SU-DHL-6 (cell line): ENCODE measurements at regions not wholly inside any gene's neighbourhood (a gene's known extent, or its start where the extent isn't known, plus 50 kb on each side); places are given as distances from the start of the nearest gene placed in this dataset.

Experiments used
- H2AFZ ChIP-seq: fragments of 200-600 bp; sonication (generic); 2 replicates; pipeline ENCODE4 v1.6.1; 2014; ENCODE audit warnings: low read depth, mild to moderate bottlenecking, moderate library complexity, mixed read lengths, antibody characterized with exemption, low read length; ENCODE audit not compliant: severe bottlenecking
- H3F3A ChIP-seq: fragments of 200-600 bp; shearing (Covaris generic); 2 replicates; pipeline ENCODE4 v1.6.0; 2016; ENCODE audit warnings: antibody characterized with exemption, mild to moderate bottlenecking; ENCODE audit not compliant: insufficient read depth
- H3K27ac ChIP-seq: fragments of 200-600 bp; sonication (generic); 2 replicates; pipeline ENCODE4 v1.5.1; 2016; ENCODE audit warnings: low read depth, mild to moderate bottlenecking, low read length, moderate library complexity, mixed read lengths
- H3K27me3 ChIP-seq: fragments of 200-600 bp; sonication (generic), shearing (Covaris generic); 2 replicates; pipeline ENCODE4 v1.6.0; 2014; ENCODE audit warnings: mild to moderate bottlenecking, low read length
- H3K36me3 ChIP-seq: fragments of 200-600 bp; sonication (generic); 2 replicates; pipeline ENCODE4 v1.6.1; 2014; ENCODE audit warnings: mild to moderate bottlenecking, low read length, mixed read lengths
- H3K4me2 ChIP-seq: fragments of 300-600, 200-600 bp; shearing (Covaris generic), sonication (generic); 2 replicates; pipeline ENCODE4 v1.6.0; 2014; ENCODE audit warnings: low read length, low read depth, mild to moderate bottlenecking; ENCODE audit not compliant: poor library complexity, severe bottlenecking
- H3K4me3 ChIP-seq: fragments of 200-600 bp; sonication (generic); 2 replicates; pipeline ENCODE4 v1.5.1; 2014; ENCODE audit warnings: antibody characterized with exemption, low read length, mild to moderate bottlenecking, mixed read lengths; ENCODE audit not compliant: insufficient read depth, poor library complexity, severe bottlenecking
- H3K79me2 ChIP-seq: fragments of 200-600 bp; sonication (generic); 2 replicates; pipeline ENCODE4 v1.6.1; 2014; ENCODE audit warnings: mild to moderate bottlenecking, low read length, moderate library complexity; ENCODE audit not compliant: insufficient read depth
- H3K9ac ChIP-seq: fragments of 200-600 bp; sonication (generic); 2 replicates; pipeline ENCODE4 v1.7.0; 2014; ENCODE audit warnings: mild to moderate bottlenecking, low read length
- H3K9me2 ChIP-seq: fragments of 200-600 bp; sonication (generic); replicated peaks from 2 replicates; pipeline ENCODE4 v1.6.1; 2014; ENCODE audit warnings: low read length; ENCODE audit not compliant: insufficient read depth
- H3K9me3 ChIP-seq: fragments of 200-600 bp; sonication (generic); 2 replicates; pipeline ENCODE4 v1.6.1; 2014; ENCODE audit warnings: low read length, mixed read lengths; ENCODE audit not compliant: insufficient read depth
- H4K20me1 ChIP-seq: fragments of 200-600 bp; sonication (generic); 2 replicates; pipeline ENCODE4 v1.6.1; 2014; ENCODE audit warnings: low read depth, mild to moderate bottlenecking, antibody characterized with exemption, low read length, moderate library complexity, mixed read lengths
- EZH2phosphoT487 ChIP-seq: fragments of 200-600 bp; sonication (generic), shearing (Covaris generic); conservative IDR thresholded peaks from 2 replicates; pipeline ENCODE4 v1.6.1; 2018; ENCODE audit warnings: mild to moderate bottlenecking, antibody characterized with exemption, low read length, moderate library complexity, mixed read lengths
- TF ChIP-seq, protein P1 (sequence below): fragments of 200-600 bp; sonication (generic); IDR thresholded peaks from one replicate; pipeline ENCODE4 v1.5.1; 2017; ENCODE audit warnings: antibody characterized with exemption, mild to moderate bottlenecking, low read length, moderate library complexity; ENCODE audit not compliant: insufficient read depth, poor library complexity, severe bottlenecking

DNA sequence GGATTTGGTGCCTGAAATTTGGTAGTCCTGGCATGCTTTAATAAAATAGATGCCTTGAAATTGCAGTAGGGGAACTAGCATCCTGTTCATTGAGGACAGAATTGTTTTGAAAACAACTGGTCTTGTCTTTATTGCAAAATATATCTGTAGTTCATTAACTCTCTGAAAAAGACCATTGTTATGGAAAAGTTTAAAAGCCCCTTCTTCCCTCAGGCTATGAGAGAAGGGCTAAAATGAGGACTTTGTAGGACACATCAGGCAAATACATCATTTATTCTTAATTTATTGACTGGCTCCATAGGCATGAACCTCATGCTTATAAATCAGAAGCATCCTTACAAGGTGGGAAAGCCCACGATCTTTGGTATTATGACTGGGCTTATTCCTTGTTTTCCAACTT is 221.0 kb upstream of the CBLB start:
- Histone ChIP-seq H2AFZ (no peak overlapping the region), H3K4me3 (no peak overlapping the region)

DNA sequence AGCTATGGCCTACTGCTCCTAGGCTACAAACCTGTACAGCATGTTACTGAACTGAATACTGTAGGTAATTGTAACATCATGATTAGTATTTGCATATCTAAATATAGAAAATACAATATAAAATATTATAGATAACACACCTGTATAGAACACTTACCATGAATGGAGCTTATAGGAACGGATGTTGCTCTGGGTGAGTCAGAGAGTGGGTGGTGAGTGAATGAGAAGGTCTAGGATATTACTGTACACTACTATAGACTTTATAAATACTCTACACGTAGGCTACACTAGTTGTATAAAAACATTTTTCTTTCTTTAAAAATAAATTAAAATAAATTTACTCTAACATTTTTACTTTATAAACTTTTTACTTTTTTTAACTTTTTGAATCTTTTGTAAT is 224.0 kb upstream of the CBLB start:
- Histone ChIP-seq H3K9ac (no peak overlapping the region), H2AFZ (no peak overlapping the region), H3K79me2 (no peaks in the 10 kb centered on the region), H3K27ac (no peak overlapping the region), H4K20me1 (no peaks in the 10 kb centered on the region), H3K36me3 (no peaks in the 10 kb centered on the region), H3K9me2 (no peaks in the 10 kb centered on the region), H3K27me3 (no peaks in the 10 kb centered on the region), H3K4me3 (no peak overlapping the region), H3K4me2 (no peak overlapping the region), H3K9me3 (no peaks in the 10 kb centered on the region), H3F3A (no peaks in the 10 kb centered on the region)
- TF ChIP-seq, protein P1, sequence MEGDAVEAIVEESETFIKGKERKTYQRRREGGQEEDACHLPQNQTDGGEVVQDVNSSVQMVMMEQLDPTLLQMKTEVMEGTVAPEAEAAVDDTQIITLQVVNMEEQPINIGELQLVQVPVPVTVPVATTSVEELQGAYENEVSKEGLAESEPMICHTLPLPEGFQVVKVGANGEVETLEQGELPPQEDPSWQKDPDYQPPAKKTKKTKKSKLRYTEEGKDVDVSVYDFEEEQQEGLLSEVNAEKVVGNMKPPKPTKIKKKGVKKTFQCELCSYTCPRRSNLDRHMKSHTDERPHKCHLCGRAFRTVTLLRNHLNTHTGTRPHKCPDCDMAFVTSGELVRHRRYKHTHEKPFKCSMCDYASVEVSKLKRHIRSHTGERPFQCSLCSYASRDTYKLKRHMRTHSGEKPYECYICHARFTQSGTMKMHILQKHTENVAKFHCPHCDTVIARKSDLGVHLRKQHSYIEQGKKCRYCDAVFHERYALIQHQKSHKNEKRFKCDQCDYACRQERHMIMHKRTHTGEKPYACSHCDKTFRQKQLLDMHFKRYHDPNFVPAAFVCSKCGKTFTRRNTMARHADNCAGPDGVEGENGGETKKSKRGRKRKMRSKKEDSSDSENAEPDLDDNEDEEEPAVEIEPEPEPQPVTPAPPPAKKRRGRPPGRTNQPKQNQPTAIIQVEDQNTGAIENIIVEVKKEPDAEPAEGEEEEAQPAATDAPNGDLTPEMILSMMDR = no peak
- no peak for TF ChIP-seq EZH2phosphoT487

More for the DNA sequence above, 221.0 kb upstream of the CBLB start:
- Histone ChIP-seq H3K4me2 (no peak overlapping the region), H4K20me1 (no peaks in the 10 kb centered on the region), H3K36me3 (no peaks in the 10 kb centered on the region), H3K9me3 (no peaks in the 10 kb centered on the region), H3K27ac (no peak overlapping the region), H3F3A (no peaks in the 10 kb centered on the region), H3K9ac (no peak overlapping the region), H3K9me2 (no peaks in the 10 kb centered on the region), H3K27me3 (no peaks in the 10 kb centered on the region), H3K79me2 (no peaks in the 10 kb centered on the region)
- no peak for TF ChIP-seq EZH2phosphoT487
- TF ChIP-seq, protein P1 = no peak

- no peak overlapping the region for H2AFZ ChIP-seq
- H4K20me1 ChIP-seq = no peaks in the 10 kb centered on the region
- H3K9me2 ChIP-seq = no peaks in the 10 kb centered on the region
- H3K9me3 ChIP-seq = no peaks in the 10 kb centered on the region
- H3K79me2 ChIP-seq = no peaks in the 10 kb centered on the region
- H3F3A ChIP-seq = no peaks in the 10 kb centered on the region
- H3K9ac ChIP-seq = no peak overlapping the region
- H3K4me2 ChIP-seq = no peak overlapping the region
- TF ChIP-seq, protein P1 = no peak
- no peak for TF ChIP-seq EZH2phosphoT487
- H3K4me3 ChIP-seq = no peak overlapping the region
- H3K27ac ChIP-seq = no peak overlapping the region
- no peaks in the 10 kb centered on the region for H3K36me3 ChIP-seq
- H3K27me3 ChIP-seq = no peaks in the 10 kb centered on the region
Measured at GRCh38 chr3:106093616-106094015, 224.8 kb upstream of the CBLB start.
